HG03558 (cell line): ENCODE measurements at regions not wholly inside any gene's neighbourhood (a gene's known extent, or its start where the extent isn't known, plus 50 kb on each side); places are given as distances from the start of the nearest gene placed in this dataset.
"Not testable (repeated sequence)": the region's sequence is repeated elsewhere in the genome, so short reads cannot be mapped to it uniquely, and the experiment has no call there.

Source experiments
- ATAC-seq: cut with Tn5 transposase; IDR thresholded peaks from one replicate; pipeline ENCODE4 v1.9.1; 2021; ENCODE audit warnings: moderate number of reproducible peaks; ENCODE audit not compliant: unreplicated experiment; ENCODE audit errors: extremely low read depth

GRCh38 chr4:28784188-28784587 is 1923.5 kb downstream of the STIM2 start:
- no peak for ATAC-seq

DNA sequence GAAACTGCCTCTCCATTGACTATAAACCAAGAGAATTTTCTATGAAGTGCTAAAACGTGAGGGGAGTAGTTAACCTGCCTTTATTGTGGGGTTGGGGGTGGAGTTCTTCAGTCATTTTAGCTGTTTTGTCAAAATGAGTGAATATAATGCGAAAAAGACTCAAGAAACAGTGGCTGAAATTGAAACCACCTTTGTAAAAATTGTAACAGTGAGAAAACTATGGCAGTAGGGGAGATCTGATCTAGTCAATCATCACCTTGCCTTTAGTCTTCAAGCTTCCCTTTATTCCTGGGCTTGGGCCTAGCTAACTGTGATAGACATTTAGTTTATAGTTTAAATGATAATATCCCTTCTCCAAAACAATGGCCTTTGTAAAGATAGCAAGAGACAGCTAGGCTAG is 1927.3 kb downstream of the STIM2 start:
- no peak for ATAC-seq

DNA sequence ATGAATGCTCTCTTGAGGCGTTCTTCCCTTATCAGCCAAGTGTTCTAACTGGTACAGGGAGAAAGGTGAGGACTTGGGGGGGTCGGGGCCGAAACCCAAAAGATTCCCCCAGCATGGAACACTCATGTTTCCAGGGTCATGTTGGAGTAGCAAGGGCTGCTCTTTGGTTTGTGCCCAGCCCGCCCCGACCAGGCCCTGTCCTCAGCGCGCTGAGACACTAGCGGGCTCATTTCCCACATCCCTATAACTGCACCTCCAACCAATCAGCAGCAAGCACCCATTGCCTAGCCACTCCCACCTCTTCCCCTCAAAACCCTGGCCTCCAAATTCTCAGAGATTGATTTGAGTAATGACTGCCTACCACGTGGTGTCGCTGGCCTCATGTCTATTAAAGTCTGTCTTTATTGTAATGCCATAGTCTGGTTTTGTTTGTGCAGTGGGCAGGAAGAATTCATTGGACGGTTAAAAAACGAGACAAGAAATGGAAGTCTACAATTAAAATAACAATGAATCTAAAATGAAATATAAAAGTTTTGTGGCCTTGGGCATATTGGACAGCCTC is 1928.4 kb downstream of the STIM2 start:
- no peak for ATAC-seq

GRCh38 chr4:28792917-28793597 is 1927.1 kb upstream of the PCDH7 start:
- no peak for ATAC-seq

- ATAC-seq = no peak
Observed at GRCh38 chr4:28799696-28800095, 1920.5 kb upstream of the PCDH7 start.

DNA sequence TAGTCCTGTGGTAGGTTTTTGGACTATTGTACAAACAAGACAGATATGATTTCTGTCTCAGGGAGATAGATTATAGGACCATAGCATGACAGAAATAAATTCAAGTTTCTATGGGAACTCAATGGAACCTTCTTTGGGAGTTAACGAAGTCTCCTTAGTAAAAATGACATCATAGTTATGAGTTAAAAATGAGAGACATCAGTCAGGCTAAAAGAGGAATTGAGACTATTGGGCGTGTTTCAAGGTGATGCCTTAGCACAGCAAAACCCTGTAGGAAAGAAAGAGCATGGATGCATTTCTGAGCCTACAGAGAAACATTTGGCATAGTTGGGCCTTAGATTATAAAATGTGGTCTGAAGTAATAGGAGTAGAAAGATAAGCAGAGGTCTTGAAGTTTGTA is 1909.1 kb upstream of the PCDH7 start:
- no peak for ATAC-seq

DNA sequence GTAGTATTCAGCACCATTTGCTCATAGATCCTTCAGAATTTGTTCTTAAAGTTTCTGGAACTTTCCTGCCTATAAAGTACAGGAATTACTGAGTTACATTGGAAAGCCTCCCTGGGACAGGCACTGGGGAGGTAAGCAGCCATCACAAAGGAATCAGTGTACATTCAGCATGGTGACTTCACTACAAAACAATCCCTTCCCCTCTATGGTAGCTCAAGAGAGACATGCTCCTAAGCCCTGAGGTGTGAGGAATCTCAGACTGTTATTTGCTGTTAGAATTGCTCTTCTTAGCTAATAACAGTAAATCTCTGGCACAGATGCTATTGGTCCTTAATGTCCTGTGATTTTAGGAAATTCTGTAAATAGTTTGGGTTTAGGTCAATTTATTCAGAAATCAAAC is 1898.0 kb upstream of the PCDH7 start:
- no peak for ATAC-seq

DNA sequence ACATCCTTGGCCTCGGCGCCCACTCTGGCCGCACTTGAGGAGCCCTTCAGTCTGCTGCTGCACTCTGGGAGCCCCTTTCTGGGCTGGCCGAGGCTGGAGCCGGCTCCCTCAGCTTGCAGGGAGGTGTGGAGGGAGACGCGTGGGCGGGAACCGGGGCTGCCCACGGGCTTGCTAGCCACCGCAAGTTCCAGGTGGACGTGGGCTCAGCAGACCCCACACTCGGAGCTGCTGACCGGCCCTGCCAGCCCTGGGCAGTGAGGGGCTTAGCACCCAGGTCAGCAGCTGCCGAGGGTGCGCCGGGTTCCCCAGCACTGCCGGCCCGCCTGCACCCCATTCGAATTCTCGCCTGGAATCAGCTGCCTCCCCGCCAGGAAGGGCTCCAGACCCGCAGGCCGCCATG is 1892.3 kb upstream of the PCDH7 start:
- ATAC-seq = no peak

DNA sequence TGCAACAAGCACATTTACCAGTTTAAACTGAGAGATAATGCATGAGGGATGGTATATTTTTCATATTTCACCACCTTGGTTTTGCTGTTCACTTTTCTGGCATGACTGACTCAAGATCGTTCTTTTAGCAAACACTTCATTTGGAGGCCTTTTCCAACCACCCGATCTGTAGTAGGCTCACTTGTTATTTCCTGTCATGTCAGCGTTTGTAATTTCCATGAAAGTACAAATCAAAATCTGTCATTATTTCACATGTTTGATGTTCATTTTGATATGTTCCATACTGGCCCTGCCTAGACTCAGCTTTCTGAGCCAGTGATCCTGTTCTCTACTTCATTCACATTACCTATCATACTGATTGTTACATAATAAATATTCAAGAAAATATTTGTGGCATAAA is 1888.3 kb upstream of the PCDH7 start:
- ATAC-seq = no peak

DNA sequence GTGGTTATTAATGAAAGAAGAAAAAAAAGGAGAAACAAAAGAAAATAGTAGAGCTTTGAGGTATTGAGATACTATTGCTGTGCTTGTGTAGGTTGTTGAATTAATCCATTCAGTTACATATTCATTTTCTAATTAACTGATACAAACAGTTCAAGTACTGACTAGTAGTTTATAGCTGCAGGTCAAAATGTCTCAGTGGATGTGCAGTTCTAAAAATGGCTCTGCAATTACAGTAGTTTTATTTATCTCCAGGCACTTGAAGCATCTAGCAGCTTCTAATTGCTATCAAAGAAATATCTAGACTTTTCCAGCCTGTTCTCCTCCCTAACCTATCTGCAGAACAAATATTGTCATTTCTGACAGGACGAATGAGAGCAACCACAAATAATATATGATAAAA is 1887.7 kb upstream of the PCDH7 start:
- no peak for ATAC-seq

DNA sequence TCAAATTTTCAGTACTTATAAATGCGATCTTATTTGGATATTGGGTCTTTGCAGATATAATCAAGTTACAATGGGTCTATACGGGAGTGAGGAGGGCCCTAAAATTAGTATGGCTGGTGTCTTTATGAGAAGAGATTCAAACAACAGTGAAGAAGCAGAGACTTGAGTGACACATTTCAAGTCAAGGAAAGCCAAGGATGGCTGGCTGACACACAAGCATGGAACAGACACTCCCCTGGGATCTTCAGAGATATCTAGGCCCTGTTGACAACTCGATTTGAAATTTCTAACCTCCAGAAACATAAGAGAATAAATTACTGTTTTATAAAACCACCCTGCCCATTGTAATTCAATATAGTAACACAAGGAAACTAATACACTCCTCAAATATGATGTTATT is 1886.0 kb upstream of the PCDH7 start:
- no peak for ATAC-seq

DNA sequence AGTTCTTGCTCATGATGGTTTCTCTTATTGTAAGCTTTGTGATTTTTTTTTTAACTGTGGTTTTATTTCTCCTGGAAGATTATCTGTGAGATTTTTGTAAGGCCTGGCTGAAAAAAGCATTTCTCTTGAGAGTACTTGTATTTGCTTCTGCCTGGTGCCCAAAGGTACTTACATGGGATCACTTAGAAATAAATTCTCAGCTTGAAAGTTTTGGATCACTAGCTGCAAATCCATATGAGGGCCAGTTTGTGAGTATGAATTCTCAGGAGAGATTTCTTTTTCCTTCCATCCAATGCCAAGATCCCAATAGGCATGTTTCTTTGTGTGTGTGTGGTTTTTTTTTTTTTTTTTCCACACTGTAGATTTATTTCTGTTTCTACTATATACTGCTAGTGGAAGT is 1884.7 kb upstream of the PCDH7 start:
- no peak for ATAC-seq

DNA sequence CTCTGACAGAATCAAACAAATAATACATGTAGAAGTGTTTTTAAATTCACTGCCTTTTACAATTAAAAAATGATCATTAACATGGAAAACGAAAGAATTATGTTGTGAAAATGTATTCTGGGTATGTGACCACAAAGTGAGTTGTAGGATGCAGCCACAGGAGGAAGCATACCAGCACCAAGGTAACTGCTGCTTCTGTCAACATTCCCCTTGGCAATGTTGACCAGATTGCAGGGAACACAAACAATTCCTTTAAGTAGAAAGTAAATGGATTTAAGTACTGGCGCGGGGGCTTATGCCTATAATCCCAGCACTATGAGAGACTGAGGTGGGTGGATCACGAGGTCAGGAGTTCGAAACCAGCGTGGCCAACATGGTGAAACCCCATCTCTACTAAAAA is 1877.9 kb upstream of the PCDH7 start:
- ATAC-seq = no peak

DNA sequence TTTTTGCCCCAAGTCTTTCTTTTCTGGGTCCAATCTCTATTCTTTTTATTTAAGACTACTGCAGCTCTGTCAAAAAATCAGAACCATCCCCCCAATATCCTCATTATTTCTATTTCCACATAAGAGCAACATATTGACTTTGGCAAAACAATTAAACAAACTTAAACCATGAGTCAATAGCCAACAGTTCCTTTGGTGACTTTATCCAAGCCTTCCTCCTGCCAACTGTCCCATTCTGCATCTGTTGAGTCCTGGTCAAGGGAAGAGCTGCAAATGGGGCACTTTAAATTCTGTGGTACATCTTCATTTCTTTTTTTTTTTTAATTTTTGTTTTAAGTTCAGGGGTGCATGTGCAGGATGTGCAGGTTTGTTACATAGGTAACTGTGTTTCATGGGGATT is 1875.0 kb upstream of the PCDH7 start:
- ATAC-seq = no peak

- ATAC-seq = not testable (repeated sequence)
Observed at GRCh38 chr4:28857028-28857427, 1863.1 kb upstream of the PCDH7 start.

GRCh38 chr4:28868841-28869240 is 1851.3 kb upstream of the PCDH7 start:
- no peak for ATAC-seq

DNA sequence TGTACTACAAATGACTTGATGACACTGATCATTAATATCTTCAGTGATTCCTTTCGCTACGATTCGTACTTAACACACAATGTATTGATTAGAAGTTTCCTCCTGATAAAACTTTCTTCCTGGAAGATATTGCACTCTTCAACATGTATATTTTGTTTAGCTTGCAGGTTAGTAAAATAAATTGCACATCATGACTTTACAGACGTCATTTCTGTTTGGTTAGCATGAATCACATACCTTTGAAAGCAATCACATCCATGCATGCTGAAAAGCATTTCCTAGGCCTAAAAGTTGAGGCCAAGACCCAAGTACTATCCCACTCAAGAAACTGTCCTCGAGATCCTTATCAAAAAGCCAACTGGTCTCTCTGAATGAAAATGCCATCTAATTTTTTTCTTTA is 1841.0 kb upstream of the PCDH7 start:
- ATAC-seq = no peak

- no peak for ATAC-seq
Observed at GRCh38 chr4:28879900-28880299, 1840.3 kb upstream of the PCDH7 start.

DNA sequence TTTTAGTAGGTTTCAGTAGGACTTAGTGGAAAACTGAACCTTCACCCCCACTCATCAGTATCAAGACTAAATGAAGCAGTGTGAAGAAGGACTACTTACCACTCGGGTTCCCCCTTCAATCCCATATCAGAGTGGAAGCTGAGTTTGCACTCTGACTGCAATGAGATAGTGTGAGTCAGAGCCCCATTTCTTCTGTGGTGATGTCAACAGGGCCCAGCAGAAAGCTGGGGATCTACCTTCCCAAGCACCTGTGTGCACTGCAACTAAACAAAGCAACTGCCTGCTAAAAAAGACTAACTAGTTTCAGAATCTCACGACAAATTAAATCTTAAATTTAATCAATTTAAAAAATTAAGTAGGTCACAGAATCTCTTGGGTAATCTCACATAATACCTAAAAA is 1837.0 kb upstream of the PCDH7 start:
- no peak for ATAC-seq

GRCh38 chr4:28886934-28887333 is 1833.2 kb upstream of the PCDH7 start:
- no peak for ATAC-seq

- ATAC-seq = no peak
Observed at GRCh38 chr4:28890949-28891775, 1829.0 kb upstream of the PCDH7 start.

DNA sequence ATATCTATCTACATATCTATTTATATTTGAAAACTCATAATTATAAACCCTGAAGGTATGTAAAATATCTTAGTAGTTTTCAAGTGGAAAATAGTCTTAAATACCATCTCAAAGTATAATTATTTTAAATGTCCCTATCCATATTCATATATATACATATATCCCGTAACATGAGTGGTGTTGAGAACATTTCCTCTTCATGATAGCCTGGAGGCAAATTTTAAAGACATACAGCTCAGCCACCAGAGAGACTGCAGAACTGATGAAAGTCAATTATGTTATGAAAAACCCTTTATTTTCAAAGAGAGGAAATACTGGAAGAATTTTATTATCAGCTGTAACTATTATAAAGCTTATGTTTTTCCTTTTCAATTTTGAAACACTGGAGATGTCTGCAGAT is 1806.7 kb upstream of the PCDH7 start:
- no peak for ATAC-seq
